ENCODE measurements at regions not wholly inside any gene's neighbourhood (a gene's known extent, or its start where the extent isn't known, plus 50 kb on each side); places are given as distances from the start of the nearest gene placed in this dataset.
"Not testable (repeated sequence)": the region's sequence is repeated elsewhere in the genome, so short reads cannot be mapped to it uniquely, and the experiment has no call there.

DNA sequence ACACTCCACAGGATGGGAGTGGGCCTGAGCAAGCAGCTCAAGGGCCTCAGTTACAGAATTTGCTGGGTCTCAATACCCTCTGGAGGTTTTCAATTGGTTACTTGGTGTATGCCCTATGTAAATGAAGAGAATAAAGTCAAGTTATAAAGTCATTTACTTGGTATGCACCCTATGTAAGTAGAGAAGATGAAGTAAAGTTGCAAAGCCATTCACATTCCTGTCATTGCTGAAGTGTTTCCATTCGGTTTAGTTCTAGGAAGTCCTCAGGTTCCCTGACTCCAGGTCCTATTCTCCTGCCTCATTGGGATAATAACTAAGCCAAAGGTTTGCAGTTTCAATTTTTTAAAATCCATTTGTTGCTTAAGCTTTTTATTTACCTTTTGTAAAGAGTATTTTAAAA lies 272.6 kb upstream of the NPSR1 start:
- DNase-seq (ENCODE audit: low read depth in 4 of 4, low spot score in 1 of 4) = no peak

DNA sequence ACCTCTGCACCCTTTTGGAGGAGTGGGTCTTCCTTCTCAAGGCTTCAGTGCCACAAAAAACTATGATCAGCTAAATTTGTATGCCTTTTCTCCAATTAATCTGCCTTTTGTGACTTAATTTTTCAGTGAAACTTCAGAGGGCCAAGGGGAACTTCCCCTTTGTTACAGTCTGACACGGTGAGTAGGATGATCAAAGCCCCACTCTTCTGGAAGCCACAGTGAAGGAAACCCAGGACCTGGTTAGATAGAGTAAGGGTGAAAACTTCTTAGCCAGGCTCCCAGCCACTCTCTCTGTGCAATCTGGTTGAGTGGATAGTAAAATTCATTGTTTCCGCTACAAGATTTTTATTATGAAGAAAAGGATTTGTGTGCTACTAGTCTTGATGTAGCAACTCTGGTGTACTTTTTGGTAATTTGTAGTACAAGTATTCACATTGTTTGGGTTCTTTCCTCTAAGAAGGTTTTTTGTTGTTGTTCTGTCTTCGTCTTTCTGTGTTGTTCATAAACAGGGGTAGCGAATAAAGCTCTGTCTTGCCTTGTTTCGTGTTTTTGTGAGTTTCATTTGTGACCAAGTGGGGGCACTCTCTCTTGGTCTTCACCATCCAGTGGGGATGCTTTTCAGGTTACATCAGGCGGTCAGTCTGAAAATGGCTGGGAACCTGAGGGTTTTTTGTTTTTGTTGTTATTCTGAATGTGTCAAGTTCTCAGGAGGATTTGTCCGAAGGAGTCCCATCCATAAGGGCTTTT lies 268.5 kb upstream of the NPSR1 start:
- DNase-seq (ENCODE audit: low read depth in 4 of 4, low spot score in 1 of 4) = no peak

DNA sequence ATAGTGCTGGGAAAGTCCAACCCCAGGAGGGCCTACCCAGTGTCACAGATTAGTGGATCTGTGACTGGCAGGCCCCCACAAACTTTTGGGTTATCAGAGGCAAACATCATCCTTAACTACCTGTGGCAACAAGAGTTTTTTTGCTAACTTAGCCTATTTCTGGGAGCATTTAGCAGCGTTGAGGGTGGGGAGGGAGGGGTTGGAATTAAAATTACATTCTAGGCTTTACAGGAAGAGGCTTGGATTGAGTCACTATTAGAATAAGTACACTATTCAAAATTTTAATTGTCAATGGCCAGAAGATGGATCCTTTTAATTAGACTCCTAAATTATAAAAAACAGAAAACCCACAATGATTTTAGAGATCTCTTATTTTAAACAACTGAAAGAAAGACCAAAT lies 267.9 kb upstream of the NPSR1 start:
- DNase-seq (ENCODE audit: low read depth in 4 of 4, low spot score in 1 of 4) = no peak

DNA sequence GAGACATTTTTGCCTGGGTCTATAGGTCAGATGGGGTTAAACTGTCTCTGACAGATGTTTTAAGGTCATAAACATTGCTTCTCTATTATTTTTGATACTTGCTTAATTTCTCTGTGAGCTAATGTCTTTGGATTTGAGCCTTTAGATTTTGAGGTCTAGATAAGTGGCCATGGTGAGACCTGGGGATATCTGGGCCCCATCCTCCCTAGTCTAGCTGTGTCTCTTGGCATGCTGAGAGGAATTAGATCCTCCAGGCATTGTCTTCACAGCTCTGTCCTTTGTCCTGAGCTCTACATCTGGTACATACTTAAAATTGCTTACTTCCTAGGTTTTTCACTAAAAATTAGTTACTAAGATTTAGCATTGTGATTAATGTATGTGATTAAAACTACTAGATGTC lies 265.0 kb upstream of the NPSR1 start:
- no peak for DNase-seq (ENCODE audit: low read depth in 4 of 4, low spot score in 1 of 4)

DNA sequence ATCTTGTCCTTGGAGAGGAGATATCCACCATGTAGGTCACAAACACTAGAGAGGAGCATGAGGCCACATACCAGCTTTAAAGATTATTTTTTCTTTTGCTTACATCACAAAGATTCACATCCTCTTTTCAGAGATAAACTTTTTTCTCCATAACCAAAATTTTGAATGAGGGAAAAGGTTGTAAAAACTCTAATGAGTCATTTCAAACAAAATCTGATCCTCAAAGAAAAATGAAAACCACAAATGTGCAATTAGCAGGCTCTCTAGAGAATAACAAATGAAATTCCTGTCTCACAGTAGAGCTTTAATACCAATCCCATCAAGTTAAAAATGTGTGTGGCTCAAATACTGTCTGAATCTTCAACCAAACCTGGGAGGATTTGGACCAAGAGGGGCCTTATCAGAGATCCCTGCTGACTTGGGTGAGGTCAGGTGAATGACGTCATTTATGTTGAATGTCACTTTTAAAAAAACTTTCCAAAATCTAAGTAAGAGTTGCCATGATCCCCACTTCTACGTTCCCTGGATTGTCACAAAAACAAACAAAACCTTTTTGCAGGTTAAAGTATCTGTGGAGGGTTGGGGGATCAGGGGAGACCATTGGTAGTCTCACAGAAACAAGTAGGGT lies 261.5 kb upstream of the NPSR1 start:
- DNase-seq (ENCODE audit: low read depth in 4 of 4, low spot score in 1 of 4) = no peak

DNA sequence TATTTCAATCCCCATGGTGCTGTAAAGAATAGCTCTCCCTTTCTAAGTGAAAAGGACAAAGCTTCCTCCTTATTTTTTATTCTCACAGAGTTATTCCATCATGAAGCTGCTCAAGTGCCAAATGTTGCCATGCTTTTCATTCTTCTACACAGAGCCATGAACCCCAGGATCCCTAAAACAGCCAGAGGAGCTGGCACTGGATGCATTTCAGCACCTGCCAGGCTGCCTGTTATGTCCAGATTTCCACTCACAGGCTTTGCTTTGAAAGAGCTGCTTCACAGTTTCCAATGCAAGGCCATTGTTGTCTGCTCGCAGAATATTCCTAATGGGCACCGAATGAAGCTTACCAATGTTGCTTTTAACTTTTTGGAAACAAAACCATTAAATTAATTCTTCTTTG lies 256.2 kb upstream of the NPSR1 start:
- DNase-seq (ENCODE audit: low read depth in 4 of 4, low spot score in 1 of 4) = no peak

DNA sequence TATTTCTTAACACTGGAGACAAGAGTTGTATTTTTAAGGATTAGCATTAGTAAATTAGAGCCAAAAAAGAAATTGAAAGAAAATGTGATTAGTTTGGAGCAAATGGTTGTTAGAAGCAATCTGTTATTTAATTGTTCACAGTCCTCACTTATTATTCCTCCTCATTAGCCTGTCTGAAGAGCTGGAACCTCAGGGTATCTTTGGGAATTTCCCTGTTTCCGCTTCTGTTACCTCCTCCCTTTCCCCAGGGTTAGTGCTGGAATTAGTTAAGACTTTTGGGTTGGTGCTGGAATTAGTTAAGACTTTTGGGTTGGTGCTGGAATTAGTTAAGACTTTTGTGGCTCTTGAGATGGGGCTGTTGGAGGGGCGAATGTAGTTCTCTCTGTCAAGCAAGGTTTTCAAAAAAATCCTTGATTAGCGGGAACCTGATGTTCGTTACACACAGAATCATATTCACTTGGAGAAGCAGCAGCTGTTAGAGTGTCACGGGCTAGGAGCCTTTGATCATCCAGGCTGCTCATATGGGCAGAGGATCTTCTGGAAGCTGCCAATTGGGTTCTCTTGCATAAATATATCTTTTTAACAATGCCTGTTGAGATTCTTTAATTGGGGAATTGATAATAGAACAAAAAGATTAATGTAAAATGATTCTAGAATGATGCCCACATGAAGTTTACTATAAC lies 251.0 kb upstream of the NPSR1 start:
- DNase-seq (ENCODE audit: low read depth in 4 of 4, low spot score in 1 of 4) = no peak

DNA sequence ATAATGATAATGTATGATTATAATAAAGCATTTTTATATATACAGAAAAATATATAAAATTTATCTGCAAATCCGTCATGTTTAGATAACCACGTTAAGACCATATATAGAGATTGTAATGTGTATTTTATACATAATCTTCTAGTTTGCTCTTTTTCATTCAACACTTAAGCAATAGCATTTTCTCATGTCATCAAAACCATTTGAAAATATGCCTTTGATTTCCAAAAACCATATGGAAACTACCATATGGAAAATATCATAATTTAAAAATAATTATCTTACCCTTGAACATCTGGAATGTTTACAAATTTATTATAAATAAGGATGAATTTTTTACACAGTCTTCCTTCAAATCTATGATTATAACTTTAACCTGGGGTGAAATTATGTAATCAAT lies 250.4 kb upstream of the NPSR1 start:
- no peak for DNase-seq (ENCODE audit: low read depth in 4 of 4, low spot score in 1 of 4)

DNA sequence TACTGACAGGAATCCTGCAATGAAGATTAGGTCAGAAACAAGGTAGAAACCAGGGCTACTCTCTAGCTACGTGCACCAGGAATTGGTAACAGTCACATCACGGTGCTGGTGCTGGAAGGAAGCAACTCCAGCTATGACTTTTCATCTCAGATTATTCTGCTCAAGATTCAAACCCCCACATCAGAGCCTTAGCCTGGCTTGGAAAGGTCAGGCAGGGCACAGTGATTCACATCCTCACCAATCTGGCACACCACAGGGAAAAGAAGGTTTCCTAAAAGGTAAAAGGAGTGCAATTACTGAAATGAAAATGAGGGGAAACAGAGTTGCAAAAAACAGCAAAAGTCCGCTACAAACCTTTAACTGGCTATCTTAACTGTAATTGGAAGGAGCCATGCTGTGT lies 240.2 kb upstream of the NPSR1 start:
- no peak for DNase-seq (ENCODE audit: low read depth in 4 of 4, low spot score in 1 of 4)

DNA sequence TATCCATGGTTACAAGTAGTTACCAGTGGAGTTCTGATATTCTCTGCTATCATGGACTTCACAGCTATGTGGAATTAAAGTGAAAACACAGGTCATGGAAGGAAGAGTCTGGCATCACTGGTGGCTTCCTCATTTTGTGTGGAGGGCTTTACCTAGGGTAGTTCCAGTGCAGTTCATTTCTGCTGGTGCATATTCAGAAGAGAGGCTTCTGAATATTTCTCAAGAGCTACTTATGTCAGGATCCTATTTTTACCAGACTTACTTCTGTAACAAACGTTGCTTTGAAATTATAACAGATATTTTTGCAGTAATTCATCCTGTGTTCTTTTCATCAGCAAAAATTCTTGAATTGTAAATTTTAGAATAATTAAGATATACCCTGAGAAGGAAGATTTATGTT lies 236.5 kb upstream of the NPSR1 start:
- no peak for DNase-seq (ENCODE audit: low read depth in 4 of 4, low spot score in 1 of 4)

DNA sequence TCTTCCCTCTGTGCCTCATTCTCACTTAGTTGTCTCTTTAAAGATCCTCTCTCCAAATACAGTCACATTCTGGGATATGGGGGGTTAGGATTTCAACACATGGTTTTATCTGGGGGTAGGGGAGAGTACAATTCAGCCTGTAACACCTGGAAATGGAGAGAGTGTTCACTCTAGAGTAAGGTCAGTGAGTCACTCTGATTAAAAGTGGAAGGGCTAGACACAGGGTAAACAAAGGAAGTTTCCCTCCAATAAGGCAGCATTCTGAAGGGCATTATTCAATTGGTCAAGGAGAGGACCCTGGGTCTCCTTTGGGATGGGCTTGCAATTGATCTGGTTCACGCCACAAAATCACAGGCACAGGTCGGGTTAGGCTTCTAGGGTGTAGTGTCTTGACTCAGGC lies 232.8 kb upstream of the NPSR1 start:
- DNase-seq (ENCODE audit: low read depth in 4 of 4, low spot score in 1 of 4) = no peak

DNA sequence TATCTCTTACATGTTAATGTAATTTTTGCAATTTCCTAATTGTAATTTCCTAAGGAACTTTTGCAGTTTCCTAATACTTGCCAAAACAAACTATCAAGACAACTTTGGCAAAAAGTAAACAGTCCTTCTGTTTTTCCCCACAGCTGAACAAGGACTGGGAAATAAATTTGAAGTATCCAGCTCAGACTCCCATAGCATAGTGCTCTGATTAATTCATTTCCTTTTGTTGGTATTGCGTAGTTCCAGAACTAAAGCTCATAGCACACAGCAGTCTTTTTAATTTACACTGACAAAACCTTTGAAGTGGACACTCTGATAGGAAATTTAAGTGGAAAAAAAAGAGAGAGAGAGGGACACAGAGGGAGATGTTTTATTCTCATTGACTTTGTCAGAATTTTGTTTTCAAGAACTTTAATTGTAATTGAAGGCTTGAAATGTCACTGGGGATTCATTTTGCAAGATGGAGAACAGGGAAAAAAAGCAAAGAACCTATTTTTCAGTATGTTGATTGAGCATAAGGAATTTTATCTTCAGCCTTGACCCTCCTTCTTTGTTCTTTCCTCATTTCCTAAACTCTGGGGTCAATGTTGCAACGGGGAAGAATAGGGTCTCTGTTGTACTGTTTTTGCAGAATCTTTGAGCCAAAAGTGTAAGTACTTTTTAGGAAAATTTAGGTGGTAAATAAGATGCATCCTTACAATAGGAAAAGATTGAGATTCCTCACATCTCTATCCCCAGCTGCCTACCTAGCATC lies 232.2 kb upstream of the NPSR1 start:
- no peak for DNase-seq (ENCODE audit: low read depth in 4 of 4, low spot score in 1 of 4)

DNA sequence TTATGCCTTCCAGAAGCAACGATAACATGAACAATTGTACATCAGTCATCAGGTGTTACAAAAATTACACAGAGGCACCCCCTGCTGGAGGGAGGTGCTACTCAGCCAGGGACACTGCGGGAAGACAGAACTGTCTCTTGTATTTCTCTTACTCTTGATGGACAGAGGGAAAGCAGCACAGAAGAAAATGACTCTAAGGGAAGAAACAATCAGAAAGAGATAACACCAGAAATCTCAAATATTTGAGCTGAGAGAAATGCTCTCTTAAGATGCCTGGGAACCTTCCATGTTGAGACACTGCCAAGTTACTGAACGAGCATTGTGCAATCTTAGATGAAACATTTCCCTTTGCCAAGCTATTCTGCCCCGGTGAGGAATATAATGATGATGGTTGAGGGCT lies 227.6 kb upstream of the NPSR1 start:
- DNase-seq (ENCODE audit: low read depth in 4 of 4, low spot score in 1 of 4) = no peak

DNA sequence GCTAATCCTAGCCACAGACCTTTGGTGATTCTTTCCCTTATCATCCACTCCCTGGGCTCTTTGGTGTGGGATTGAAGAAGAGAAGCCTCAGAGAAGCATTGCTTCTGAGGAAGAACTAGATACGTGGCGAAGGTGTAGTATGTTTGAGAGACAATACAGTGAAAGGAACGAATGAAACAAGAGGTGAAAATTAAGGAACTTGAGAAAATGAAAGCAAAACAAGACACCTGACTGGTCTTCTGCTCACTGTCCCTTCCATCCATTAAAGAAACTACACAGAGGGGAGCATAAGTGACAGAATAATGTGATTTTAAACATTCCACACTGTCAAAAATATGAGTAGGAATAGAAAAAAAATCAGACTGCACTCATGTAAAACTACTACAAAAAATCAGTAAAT lies 219.6 kb upstream of the NPSR1 start:
- DNase-seq (ENCODE audit: low read depth in 4 of 4, low spot score in 1 of 4) = no peak

DNA sequence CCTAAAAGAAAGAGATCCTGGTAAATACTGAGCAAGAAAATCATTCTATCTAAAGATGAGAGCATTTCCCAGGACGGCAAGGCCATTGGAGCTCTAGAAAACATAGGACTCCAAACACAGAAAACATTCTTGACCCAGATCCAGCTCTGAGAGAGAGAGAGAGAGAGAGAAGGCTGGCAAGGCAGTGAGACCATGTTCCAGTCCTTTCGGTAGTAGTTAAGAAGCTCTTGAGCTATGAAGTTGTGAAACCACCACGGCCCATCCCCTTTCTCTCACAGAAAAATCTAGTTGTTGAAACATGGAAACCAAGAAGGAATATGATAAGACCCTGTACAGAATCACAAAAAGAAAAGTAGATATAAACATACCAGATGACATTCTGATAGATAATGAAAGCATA lies 212.4 kb upstream of the NPSR1 start:
- DNase-seq (ENCODE audit: low read depth in 4 of 4, low spot score in 1 of 4) = no peak

DNA sequence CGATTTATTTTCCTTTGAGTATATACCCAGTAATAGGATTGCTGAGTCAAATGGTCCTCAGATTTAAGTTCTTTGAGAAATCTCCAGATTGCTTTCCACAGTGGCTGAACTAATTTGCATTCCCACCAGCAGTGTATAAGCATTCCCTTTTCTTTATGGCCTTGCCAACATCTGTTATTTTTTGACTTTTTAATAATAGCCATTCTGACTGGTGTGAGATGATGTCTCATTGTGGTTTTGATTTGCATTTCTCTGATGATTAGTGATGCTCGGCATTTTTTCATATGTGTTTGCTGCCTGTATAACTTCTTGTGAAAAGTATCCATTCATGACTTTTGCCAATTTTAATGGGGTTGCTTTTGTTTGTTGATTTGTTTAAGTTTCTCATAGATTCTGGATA lies 209.5 kb upstream of the NPSR1 start:
- not testable (repeated sequence) for DNase-seq (ENCODE audit: low read depth in 4 of 4, low spot score in 1 of 4)

DNA sequence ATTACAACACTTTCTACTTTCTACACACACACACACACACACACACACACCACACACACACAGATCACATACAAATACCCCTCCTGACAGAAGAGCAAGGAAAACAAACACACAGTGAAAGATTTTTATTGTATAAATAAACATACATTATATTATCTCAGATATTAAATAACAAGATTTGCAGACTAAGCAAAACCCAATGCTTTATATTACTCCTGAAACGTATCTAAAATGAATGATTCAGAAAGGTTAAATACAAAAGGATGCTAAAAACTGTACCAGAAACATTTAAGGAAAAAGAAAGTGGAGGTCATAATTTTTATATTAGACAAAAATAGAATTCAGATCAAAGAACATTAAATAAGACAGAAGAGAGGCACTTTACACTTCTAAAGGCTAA lies 208.3 kb upstream of the NPSR1 start:
- no peak for DNase-seq (ENCODE audit: low read depth in 4 of 4, low spot score in 1 of 4)

DNA sequence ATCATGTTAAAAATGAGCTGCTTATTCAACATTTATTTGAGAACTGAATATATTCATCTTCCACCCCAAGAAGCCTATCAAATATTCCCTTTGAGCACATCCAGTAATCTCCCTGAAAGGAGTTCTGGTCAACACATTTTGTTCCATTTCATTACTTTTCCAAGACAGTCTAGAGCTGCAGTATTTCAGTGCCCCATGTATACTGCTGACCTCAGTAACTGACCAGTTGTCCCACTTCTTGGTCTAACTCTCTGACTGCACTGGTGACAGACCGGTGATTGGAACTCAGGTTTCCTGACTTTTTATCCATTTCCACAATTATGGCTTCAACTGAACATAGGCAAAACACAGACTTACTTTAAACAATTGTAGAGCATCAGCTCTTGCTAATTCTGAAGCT lies 206.8 kb upstream of the NPSR1 start:
- DNase-seq (ENCODE audit: low read depth in 4 of 4, low spot score in 1 of 4) = no peak

DNA sequence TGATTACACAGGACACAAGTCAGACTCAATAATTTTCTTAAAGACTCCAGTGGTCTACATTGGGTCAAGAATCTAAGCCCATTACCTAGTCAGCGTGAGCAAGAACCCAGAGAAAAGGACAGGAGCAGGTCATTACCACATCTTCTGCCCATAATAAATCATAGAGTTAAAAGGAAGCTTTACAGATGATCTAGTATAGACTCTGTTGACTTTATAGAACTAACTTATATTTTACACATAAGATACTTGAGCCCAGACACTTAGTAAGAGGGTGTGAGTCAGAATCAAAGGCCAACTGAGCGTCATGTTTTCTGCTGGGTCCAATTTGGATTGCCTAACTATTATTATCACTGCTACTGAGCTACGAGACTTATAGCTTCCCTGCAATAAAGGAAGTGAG lies 206.1 kb upstream of the NPSR1 start:
- no peak for DNase-seq (ENCODE audit: low read depth in 4 of 4, low spot score in 1 of 4)

DNA sequence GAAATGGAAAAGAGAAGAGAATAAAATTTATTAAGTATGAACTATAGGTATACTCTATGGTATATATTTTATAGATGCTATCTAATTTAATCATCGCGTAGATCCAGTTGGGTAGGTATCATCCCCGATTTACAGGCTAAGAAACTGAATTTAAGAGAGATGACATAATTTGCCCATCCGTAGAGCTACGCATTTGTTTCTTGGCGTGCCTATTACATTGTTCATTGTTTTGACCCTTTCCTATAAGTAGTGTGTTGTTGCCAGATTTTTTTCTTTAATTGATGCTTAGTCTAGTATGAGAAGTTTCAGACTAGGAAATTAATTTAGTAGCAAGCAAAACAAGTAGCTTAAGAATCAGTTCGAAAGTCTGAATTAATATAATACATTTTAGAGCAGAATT lies 205.7 kb upstream of the NPSR1 start:
- DNase-seq (ENCODE audit: low read depth in 4 of 4, low spot score in 1 of 4) = no peak

DNA sequence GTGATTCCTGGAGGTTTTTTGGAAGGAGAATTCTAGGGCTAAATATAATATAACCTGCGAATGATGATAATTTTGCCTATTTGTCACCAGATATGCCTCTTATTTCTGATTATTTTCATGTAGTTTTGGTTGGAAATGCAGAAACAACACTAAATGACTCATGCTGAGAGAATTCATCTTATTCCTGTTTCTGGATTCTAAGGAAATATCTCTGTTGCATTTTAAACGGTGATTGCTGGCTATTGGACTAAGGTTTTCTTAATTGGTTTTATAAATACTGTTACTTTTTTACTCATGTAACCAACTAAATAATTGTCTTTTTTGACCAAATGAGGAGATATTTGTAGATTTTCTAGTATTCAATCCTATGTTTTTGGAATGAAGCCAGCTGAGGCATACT lies 204.9 kb upstream of the NPSR1 start:
- DNase-seq (ENCODE audit: low read depth in 4 of 4, low spot score in 1 of 4) = no peak

DNA sequence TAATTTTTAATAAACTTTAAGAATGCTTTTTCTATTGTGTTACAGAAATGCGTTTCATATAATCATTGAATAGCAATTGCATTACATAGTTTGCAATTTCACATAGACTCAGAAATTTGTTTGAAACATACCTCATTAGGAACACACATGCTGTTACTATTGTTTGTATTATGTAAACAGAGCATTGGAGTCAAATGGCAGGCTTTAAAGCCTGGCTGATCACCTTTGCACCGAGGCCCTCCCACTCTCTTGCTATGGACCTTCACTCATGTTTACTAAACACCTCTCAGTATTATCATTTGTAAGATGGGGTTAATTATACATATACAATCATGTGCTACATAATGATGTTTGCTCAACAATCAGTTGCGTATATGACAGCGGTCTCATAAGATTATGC lies 203.6 kb upstream of the NPSR1 start:
- no peak for DNase-seq (ENCODE audit: low read depth in 4 of 4, low spot score in 1 of 4)

Data from stimulated activated CD4-positive, alpha-beta T cell treated with anti-CD3 and anti-CD28 coated beads, Interleukin-1b, Interleukin-23, amount 100 ng/mL, for 24 hours (primary cell).